ENCODE measurements at regions not wholly inside any gene's neighbourhood (a gene's known extent, or its start where the extent isn't known, plus 50 kb on each side); places are given as distances from the start of the nearest gene placed in this dataset.

DNA sequence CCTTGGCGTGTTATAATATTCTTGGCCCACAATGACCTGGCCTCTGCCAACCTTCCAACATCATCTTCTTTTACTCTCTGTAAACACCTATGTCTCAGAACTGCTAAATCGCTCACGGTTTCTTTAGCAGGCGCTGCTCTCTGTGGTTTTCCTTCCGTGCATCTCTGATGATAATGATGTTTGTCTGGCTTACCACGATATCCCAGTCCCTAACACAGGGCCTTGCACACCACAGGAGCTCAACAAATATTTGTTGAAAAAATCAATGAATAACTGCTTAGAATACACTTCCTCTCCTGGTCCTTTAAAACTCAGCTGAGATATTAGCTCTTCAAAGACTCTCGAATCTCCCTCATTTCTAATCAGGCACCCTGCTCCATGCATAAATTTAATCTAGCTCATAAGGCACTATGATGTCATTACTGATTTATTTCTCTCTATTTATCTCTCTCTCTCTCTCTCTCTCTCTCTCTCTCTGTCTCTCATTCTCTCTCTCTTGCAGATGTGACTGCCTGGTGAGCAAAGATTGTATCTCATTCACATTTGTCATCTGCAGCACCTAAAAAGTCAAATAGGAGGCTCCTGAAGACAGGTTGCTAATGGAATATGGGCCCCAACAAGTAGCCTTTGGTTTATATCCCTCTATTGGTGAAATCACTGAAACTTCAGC lies 206.4 kb downstream of the NHLRC3 start:
- H3K36me3 ChIP-seq (ENCODE audit: control insufficient read depth, insufficient read depth, low read length) = no peaks in the 10 kb centered on the region
- H3K9ac ChIP-seq (ENCODE audit: low read depth, low read length) = no peak overlapping the region
- no peak overlapping the region for H3K27ac ChIP-seq (ENCODE audit: low read depth, low read length)
- no peaks in the 10 kb centered on the region for H3K4me1 ChIP-seq (ENCODE audit: control insufficient read depth, insufficient read depth, low read length)
- no peak overlapping the region for H3K4me3 ChIP-seq (ENCODE audit: low read depth, low read length)
- H3K9me3 ChIP-seq (ENCODE audit: control insufficient read depth, insufficient read depth, low read length) = no peaks in the 10 kb centered on the region
- H3K27me3 ChIP-seq (ENCODE audit: control insufficient read depth, insufficient read depth, low read length) = no peaks in the 10 kb centered on the region

DNA sequence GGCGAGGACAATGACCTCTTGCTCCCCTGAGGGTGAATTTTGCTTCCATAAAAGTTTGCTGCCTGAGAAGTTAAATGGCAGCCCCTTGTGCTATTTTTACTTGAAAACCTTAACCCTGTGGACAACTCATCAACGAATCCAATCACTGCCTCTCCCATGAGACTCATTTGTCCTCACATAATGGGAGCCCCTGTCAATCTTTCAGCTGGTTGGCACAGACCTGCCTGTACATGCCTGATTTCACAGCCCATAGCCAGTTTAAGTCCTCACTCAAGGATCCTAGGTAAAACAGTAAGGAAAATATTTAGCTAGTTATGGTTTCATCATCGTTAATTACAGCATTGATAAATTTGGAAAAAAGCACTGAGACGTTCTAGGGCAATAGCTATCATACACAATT lies 207.4 kb downstream of the NHLRC3 start:
- Histone ChIP-seq H3K4me1 (ENCODE audit: control insufficient read depth, insufficient read depth, low read length) (no peaks in the 10 kb centered on the region), H3K27ac (ENCODE audit: low read depth, low read length) (no peak overlapping the region), H3K27me3 (ENCODE audit: control insufficient read depth, insufficient read depth, low read length) (no peaks in the 10 kb centered on the region), H3K9ac (ENCODE audit: low read depth, low read length) (no peak overlapping the region), H3K9me3 (ENCODE audit: control insufficient read depth, insufficient read depth, low read length) (no peaks in the 10 kb centered on the region), H3K4me3 (ENCODE audit: low read depth, low read length) (no peak overlapping the region), H3K36me3 (ENCODE audit: control insufficient read depth, insufficient read depth, low read length) (no peaks in the 10 kb centered on the region)

GRCh38 chr13:39249982-39250381 lies 211.7 kb downstream of the NHLRC3 start:
- H3K27me3 ChIP-seq (ENCODE audit: control insufficient read depth, insufficient read depth, low read length) = no peaks in the 10 kb centered on the region
- H3K36me3 ChIP-seq (ENCODE audit: control insufficient read depth, insufficient read depth, low read length) = no peaks in the 10 kb centered on the region
- H3K9ac ChIP-seq (ENCODE audit: low read depth, low read length) = no peak overlapping the region
- H3K4me1 ChIP-seq (ENCODE audit: control insufficient read depth, insufficient read depth, low read length) = no peaks in the 10 kb centered on the region
- H3K9me3 ChIP-seq (ENCODE audit: control insufficient read depth, insufficient read depth, low read length) = no peaks in the 10 kb centered on the region
- no peak overlapping the region for H3K27ac ChIP-seq (ENCODE audit: low read depth, low read length)
- H3K4me3 ChIP-seq (ENCODE audit: low read depth, low read length) = no peak overlapping the region

DNA sequence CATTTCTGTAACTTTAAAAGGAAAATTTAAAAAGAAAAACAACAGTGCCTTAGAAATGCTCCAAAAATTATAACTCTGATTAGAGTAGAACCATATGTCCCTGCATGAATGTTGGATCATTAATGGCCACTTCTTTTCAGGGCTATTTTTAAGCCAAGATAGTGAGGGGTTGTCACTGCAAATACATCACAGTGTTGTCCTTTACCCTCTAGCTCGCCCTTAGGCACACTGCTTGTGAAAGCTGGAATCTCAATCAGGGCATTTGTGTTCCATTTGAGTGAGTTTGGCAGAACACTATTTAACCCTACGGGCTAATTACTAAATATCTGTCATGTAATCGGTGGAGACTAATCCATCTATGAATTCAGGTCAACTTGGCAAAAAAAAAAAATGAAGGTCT lies 212.2 kb downstream of the NHLRC3 start:
- H3K9ac ChIP-seq (ENCODE audit: low read depth, low read length) = no peak overlapping the region
- no peak overlapping the region for H3K4me3 ChIP-seq (ENCODE audit: low read depth, low read length)
- H3K27ac ChIP-seq (ENCODE audit: low read depth, low read length) = no peak overlapping the region
- no peaks in the 10 kb centered on the region for H3K9me3 ChIP-seq (ENCODE audit: control insufficient read depth, insufficient read depth, low read length)
- H3K27me3 ChIP-seq (ENCODE audit: control insufficient read depth, insufficient read depth, low read length) = no peaks in the 10 kb centered on the region
- no peaks in the 10 kb centered on the region for H3K4me1 ChIP-seq (ENCODE audit: control insufficient read depth, insufficient read depth, low read length)
- H3K36me3 ChIP-seq (ENCODE audit: control insufficient read depth, insufficient read depth, low read length) = no peaks in the 10 kb centered on the region

DNA sequence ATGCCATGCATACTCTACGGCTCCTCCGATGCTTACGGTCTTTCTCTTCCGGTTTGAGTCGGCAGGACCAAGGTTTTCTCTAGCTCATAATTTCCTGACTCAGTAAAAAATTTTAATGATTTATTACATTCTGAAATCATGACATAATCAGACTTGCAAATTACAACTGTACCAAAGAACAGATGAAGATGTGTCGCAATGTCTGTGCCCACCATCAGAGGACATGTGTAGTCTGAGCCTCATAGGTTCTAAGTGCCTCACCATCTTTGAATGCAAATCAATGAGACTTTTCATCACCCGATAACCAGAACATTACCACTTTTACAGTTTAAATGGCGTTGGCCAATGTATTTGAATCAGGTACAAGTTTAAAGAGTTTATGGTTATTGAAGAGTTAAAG lies 213.1 kb downstream of the NHLRC3 start:
- no peaks in the 10 kb centered on the region for H3K27me3 ChIP-seq (ENCODE audit: control insufficient read depth, insufficient read depth, low read length)
- H3K36me3 ChIP-seq (ENCODE audit: control insufficient read depth, insufficient read depth, low read length) = no peaks in the 10 kb centered on the region
- no peak overlapping the region for H3K4me3 ChIP-seq (ENCODE audit: low read depth, low read length)
- no peak overlapping the region for H3K27ac ChIP-seq (ENCODE audit: low read depth, low read length)
- H3K9me3 ChIP-seq (ENCODE audit: control insufficient read depth, insufficient read depth, low read length) = no peaks in the 10 kb centered on the region
- no peak overlapping the region for H3K9ac ChIP-seq (ENCODE audit: low read depth, low read length)
- H3K4me1 ChIP-seq (ENCODE audit: control insufficient read depth, insufficient read depth, low read length) = no peaks in the 10 kb centered on the region

GRCh38 chr13:39253774-39254173 lies 215.5 kb downstream of the NHLRC3 start:
- Histone ChIP-seq H3K9me3 (ENCODE audit: control insufficient read depth, insufficient read depth, low read length) (no peaks in the 10 kb centered on the region), H3K36me3 (ENCODE audit: control insufficient read depth, insufficient read depth, low read length) (no peaks in the 10 kb centered on the region), H3K27ac (ENCODE audit: low read depth, low read length) (no peak overlapping the region), H3K4me1 (ENCODE audit: control insufficient read depth, insufficient read depth, low read length) (no peaks in the 10 kb centered on the region), H3K4me3 (ENCODE audit: low read depth, low read length) (no peak overlapping the region), H3K9ac (ENCODE audit: low read depth, low read length) (no peak overlapping the region), H3K27me3 (ENCODE audit: control insufficient read depth, insufficient read depth, low read length) (no peaks in the 10 kb centered on the region)

GRCh38 chr13:39254601-39255000 lies 216.3 kb downstream of the NHLRC3 start:
- no peaks in the 10 kb centered on the region for H3K27me3 ChIP-seq (ENCODE audit: control insufficient read depth, insufficient read depth, low read length)
- no peaks in the 10 kb centered on the region for H3K9me3 ChIP-seq (ENCODE audit: control insufficient read depth, insufficient read depth, low read length)
- no peak overlapping the region for H3K27ac ChIP-seq (ENCODE audit: low read depth, low read length)
- no peaks in the 10 kb centered on the region for H3K4me1 ChIP-seq (ENCODE audit: control insufficient read depth, insufficient read depth, low read length)
- no peak overlapping the region for H3K4me3 ChIP-seq (ENCODE audit: low read depth, low read length)
- no peaks in the 10 kb centered on the region for H3K36me3 ChIP-seq (ENCODE audit: control insufficient read depth, insufficient read depth, low read length)
- no peak overlapping the region for H3K9ac ChIP-seq (ENCODE audit: low read depth, low read length)

DNA sequence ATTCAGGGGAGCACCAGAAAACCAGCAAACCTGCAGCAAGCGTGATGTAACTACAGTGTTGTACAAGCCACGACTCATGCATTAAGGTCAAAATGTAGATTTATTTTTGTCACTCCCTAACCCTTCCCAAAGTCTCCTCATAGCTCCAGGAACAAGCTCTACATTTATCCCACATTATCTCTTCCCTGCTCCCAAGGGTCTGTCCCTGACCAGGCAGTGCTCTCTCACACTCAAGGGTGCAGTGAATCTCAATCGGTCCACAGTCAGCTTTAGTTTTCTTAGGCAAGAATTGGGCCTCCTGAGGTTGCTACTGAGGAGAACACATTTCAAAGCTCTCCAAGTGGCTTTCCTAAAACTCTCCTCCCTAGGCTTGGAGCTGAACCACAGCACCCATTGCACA lies 219.4 kb downstream of the NHLRC3 start:
- Histone ChIP-seq H3K27ac (ENCODE audit: low read depth, low read length) (no peak overlapping the region), H3K4me1 (ENCODE audit: control insufficient read depth, insufficient read depth, low read length) (no peaks in the 10 kb centered on the region), H3K27me3 (ENCODE audit: control insufficient read depth, insufficient read depth, low read length) (no peaks in the 10 kb centered on the region), H3K9ac (ENCODE audit: low read depth, low read length) (no peak overlapping the region), H3K36me3 (ENCODE audit: control insufficient read depth, insufficient read depth, low read length) (no peaks in the 10 kb centered on the region), H3K9me3 (ENCODE audit: control insufficient read depth, insufficient read depth, low read length) (no peaks in the 10 kb centered on the region), H3K4me3 (ENCODE audit: low read depth, low read length) (no peak overlapping the region)

DNA sequence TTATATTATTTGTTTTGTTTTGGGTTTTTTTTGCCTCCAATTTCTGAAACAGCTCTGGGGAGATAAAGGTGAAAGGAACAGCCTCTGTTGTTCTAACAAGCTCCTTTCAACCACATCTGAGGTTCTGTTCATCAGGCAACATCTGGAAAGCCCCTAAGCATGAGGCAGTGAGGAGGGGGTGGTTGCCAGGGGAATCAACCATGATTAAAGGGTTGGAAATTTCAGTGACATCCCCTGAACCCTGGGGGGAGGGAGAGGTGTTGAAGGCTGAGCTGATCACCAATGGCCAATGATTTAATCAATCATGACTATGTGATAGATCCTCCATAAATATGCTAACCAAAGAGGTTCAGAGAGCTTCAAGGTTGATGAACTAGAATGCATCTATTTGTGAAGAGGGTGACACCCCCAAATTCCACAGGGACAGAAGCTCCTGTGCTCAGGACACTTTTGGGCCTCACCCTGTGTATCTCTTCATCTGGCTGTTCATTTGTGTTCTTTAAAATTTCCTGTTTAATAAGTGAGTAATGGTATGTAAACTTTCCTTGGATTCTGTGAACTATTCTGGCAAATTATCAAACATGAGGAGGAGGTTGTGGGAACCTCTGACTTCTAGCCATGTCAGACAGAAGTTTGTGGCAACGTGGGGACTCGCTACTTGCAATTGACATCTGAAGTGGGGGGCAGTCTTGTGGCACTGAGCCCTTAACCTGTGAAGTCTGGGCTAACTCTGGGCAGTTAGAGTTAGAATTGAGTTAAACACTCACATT lies 221.3 kb downstream of the NHLRC3 start:
- H3K27ac ChIP-seq (ENCODE audit: low read depth, low read length) = no peak overlapping the region
- H3K9ac ChIP-seq (ENCODE audit: low read depth, low read length) = no peak overlapping the region
- no peak overlapping the region for H3K4me3 ChIP-seq (ENCODE audit: low read depth, low read length)
- no peaks in the 10 kb centered on the region for H3K9me3 ChIP-seq (ENCODE audit: control insufficient read depth, insufficient read depth, low read length)
- H3K36me3 ChIP-seq (ENCODE audit: control insufficient read depth, insufficient read depth, low read length) = no peaks in the 10 kb centered on the region
- no peaks in the 10 kb centered on the region for H3K4me1 ChIP-seq (ENCODE audit: control insufficient read depth, insufficient read depth, low read length)
- H3K27me3 ChIP-seq (ENCODE audit: control insufficient read depth, insufficient read depth, low read length) = no peaks in the 10 kb centered on the region

- Histone ChIP-seq H3K27ac (ENCODE audit: low read depth, low read length) (no peak overlapping the region), H3K4me3 (ENCODE audit: low read depth, low read length) (no peak overlapping the region), H3K27me3 (ENCODE audit: control insufficient read depth, insufficient read depth, low read length) (no peaks in the 10 kb centered on the region), H3K9ac (ENCODE audit: low read depth, low read length) (no peak overlapping the region), H3K9me3 (ENCODE audit: control insufficient read depth, insufficient read depth, low read length) (no peaks in the 10 kb centered on the region), H3K4me1 (ENCODE audit: control insufficient read depth, insufficient read depth, low read length) (no peaks in the 10 kb centered on the region), H3K36me3 (ENCODE audit: control insufficient read depth, insufficient read depth, low read length) (no peaks in the 10 kb centered on the region)
Observed at GRCh38 chr13:39263033-39263432, 224.8 kb downstream of the NHLRC3 start.

DNA sequence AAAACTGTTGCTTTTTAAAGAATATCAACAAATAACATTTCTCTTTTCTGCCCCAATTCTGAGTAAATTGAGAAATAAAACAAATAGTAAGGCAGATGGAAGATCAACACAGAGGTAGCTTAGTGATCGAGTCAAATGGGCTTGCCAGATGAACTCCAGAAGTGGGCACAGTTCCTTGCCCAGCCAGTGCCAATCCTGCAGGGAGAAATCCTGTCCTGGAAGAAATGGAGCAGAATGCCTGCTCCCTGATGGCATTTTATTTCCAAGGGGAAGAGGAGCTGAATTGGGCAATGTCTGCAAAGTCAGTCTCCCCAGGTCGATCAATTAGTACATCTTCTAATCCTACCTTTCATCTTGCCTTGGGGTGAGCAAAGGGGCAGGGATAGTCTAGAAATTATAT lies 225.3 kb downstream of the NHLRC3 start:
- Histone ChIP-seq H3K27me3 (ENCODE audit: control insufficient read depth, insufficient read depth, low read length) (no peaks in the 10 kb centered on the region), H3K27ac (ENCODE audit: low read depth, low read length) (no peak overlapping the region), H3K4me1 (ENCODE audit: control insufficient read depth, insufficient read depth, low read length) (no peaks in the 10 kb centered on the region), H3K9ac (ENCODE audit: low read depth, low read length) (no peak overlapping the region), H3K9me3 (ENCODE audit: control insufficient read depth, insufficient read depth, low read length) (no peaks in the 10 kb centered on the region), H3K36me3 (ENCODE audit: control insufficient read depth, insufficient read depth, low read length) (no peaks in the 10 kb centered on the region), H3K4me3 (ENCODE audit: low read depth, low read length) (no peak overlapping the region)

All from HUES48 (cell line).